Loucy (cell line): ENCODE measurements at regions not wholly inside any gene's neighbourhood (a gene's known extent, or its start where the extent isn't known, plus 50 kb on each side); places are given as distances from the start of the nearest gene placed in this dataset.

ENCODE experiments used
- H2AFZ ChIP-seq: fragments of 200-600 bp; sonication (generic); 2 replicates; pipeline ENCODE4 v1.6.0; 2016; ENCODE audit warnings: antibody characterized with exemption, mild to moderate bottlenecking, low read length, moderate library complexity
- H3F3A ChIP-seq: fragments of 200-600 bp; 2 replicates; pipeline ENCODE4 v1.6.0; 2016; ENCODE audit warnings: antibody characterized with exemption, low read depth, mild to moderate bottlenecking
- H3K27me3 ChIP-seq: fragments of 200-600 bp; sonication (generic); 2 replicates; pipeline ENCODE4 v1.6.1; 2014; ENCODE audit warnings: low read length, mild to moderate bottlenecking; ENCODE audit not compliant: insufficient read depth, poor library complexity, severe bottlenecking
- H3K36me3 ChIP-seq: fragments of 200-600 bp; sonication (generic); 2 replicates; pipeline ENCODE4 v1.6.1; 2016; ENCODE audit warnings: low read length; ENCODE audit not compliant: insufficient read depth
- H3K4me1 ChIP-seq: fragments of 200-600 bp; sonication (generic); 2 replicates; pipeline ENCODE4 v1.5.1; 2014; ENCODE audit warnings: low read length, mild to moderate bottlenecking; ENCODE audit not compliant: insufficient read depth, poor library complexity, severe bottlenecking
- H3K4me2 ChIP-seq: fragments of 200-600 bp; sonication (generic); 2 replicates; pipeline ENCODE4 v1.6.0; 2014; ENCODE audit warnings: antibody characterized with exemption, low read length, low read depth, mild to moderate bottlenecking; ENCODE audit not compliant: poor library complexity, severe bottlenecking
- H3K4me3 ChIP-seq: fragments of 200-600 bp; sonication (generic); 2 replicates; pipeline ENCODE4 v1.5.1; 2014; ENCODE audit warnings: low read length, mild to moderate bottlenecking, mixed read lengths; ENCODE audit not compliant: poor library complexity, severe bottlenecking
- H3K79me2 ChIP-seq: fragments of 200-600 bp; sonication (generic); 2 replicates; pipeline ENCODE4 v1.6.1; 2014; ENCODE audit warnings: low read length; ENCODE audit not compliant: insufficient read depth
- H3K9ac ChIP-seq: fragments of 200-600 bp; sonication (generic); 2 replicates; pipeline ENCODE4 v1.6.0; 2014; ENCODE audit warnings: mild to moderate bottlenecking, low read depth, low read length, moderate library complexity; ENCODE audit not compliant: poor library complexity, severe bottlenecking
- H3K9me2 ChIP-seq: fragments of 200-600 bp; sonication (generic); replicated peaks from 2 replicates; pipeline ENCODE4 v1.6.1; 2016; ENCODE audit warnings: low read depth, low read length, mixed read lengths
- H3K9me3 ChIP-seq: fragments of 200-600 bp; sonication (generic); 2 replicates; pipeline ENCODE4 v1.6.1; 2014; ENCODE audit warnings: mild to moderate bottlenecking, antibody characterized with exemption, low read length, low read depth; ENCODE audit not compliant: insufficient read depth
- H4K20me1 ChIP-seq: fragments of 200-600 bp; sonication (generic); 2 replicates; pipeline ENCODE4 v1.6.0; 2014; ENCODE audit warnings: antibody characterized with exemption, low read length, mild to moderate bottlenecking; ENCODE audit not compliant: insufficient read depth, poor library complexity, severe bottlenecking
- EZH2phosphoT487 ChIP-seq: fragments of 200-600 bp; IDR thresholded peaks from 2 replicates; pipeline ENCODE4 v1.6.1; 2018; ENCODE audit warnings: antibody characterized with exemption, mild to moderate bottlenecking, moderate library complexity, borderline replicate concordance
- TF ChIP-seq, protein P1 (sequence below): fragments of 200-600 bp; sonication (generic); conservative IDR thresholded peaks from 2 replicates; pipeline ENCODE4 v1.5.1; 2014; ENCODE audit warnings: mild to moderate bottlenecking, antibody characterized with exemption, low read length

DNA sequence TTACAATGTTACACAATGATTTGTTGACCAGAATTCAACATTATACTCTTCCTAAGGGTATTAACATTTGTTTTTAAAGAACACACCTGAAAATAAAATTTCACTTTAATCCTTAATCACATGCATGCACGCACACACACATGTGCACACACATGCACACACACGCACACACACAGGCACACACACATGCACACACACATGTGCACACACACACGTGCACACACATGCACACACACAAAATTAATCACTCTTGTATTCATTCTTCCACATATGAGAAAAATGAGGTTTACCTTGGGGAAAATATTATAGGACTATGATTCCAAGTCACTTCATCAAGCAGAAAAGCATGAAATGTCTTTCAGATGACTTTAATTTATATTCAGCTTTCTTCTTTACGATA is 331.8 kb upstream of the PLD5 start:
- no peaks in the 10 kb centered on the region for H4K20me1 ChIP-seq
- H3K4me1 ChIP-seq, result no peaks in the 10 kb centered on the region
- no peaks in the 10 kb centered on the region for H3K27me3 ChIP-seq
- H3K9ac ChIP-seq, result no peak overlapping the region
- H2AFZ ChIP-seq, result no peak overlapping the region
- no peak overlapping the region for H3K4me3 ChIP-seq
- no peak overlapping the region for H3K4me2 ChIP-seq
- H3K9me3 ChIP-seq, result 0 out of 2 replicates have a peak, but pooled peaks cover 4% of the 10 kb centered on the region
- no peaks in the 10 kb centered on the region for H3K79me2 ChIP-seq
- H3K36me3 ChIP-seq, result no peaks in the 10 kb centered on the region
- H3F3A ChIP-seq, result no peaks in the 10 kb centered on the region
- TF ChIP-seq, protein P1, sequence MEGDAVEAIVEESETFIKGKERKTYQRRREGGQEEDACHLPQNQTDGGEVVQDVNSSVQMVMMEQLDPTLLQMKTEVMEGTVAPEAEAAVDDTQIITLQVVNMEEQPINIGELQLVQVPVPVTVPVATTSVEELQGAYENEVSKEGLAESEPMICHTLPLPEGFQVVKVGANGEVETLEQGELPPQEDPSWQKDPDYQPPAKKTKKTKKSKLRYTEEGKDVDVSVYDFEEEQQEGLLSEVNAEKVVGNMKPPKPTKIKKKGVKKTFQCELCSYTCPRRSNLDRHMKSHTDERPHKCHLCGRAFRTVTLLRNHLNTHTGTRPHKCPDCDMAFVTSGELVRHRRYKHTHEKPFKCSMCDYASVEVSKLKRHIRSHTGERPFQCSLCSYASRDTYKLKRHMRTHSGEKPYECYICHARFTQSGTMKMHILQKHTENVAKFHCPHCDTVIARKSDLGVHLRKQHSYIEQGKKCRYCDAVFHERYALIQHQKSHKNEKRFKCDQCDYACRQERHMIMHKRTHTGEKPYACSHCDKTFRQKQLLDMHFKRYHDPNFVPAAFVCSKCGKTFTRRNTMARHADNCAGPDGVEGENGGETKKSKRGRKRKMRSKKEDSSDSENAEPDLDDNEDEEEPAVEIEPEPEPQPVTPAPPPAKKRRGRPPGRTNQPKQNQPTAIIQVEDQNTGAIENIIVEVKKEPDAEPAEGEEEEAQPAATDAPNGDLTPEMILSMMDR, result no peak
- H3K9me2 ChIP-seq, result no peaks in the 10 kb centered on the region

DNA sequence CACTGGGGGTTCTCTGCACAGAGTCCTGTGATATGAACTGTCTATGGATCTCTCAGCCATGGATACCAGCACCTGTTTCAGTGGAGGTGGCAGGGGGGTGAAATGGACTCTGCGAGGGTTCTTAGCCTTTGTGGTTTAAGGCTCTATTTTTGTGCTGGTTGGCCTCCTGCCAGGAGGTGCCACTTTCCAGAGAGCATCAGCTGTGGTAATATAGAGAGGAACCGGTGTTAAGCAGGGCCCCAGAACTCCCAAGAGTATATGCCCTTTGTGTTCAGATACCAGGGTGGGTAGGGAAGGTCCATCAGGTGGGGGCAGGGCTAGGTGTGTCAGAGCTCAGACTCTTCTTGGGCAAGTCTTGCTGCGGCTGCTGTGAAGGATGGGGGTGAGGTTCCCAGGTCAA is 330.0 kb upstream of the PLD5 start:
- H3K36me3 ChIP-seq, result no peaks in the 10 kb centered on the region
- H3K27me3 ChIP-seq, result no peaks in the 10 kb centered on the region
- no peak overlapping the region for H2AFZ ChIP-seq
- H3K79me2 ChIP-seq, result no peaks in the 10 kb centered on the region
- no peaks in the 10 kb centered on the region for H3K9me2 ChIP-seq
- H4K20me1 ChIP-seq, result no peaks in the 10 kb centered on the region
- TF ChIP-seq EZH2phosphoT487, result no peak
- TF ChIP-seq, protein P1, result no peak
- H3K4me2 ChIP-seq, result no peak overlapping the region
- no peak overlapping the region for H3K9ac ChIP-seq
- H3F3A ChIP-seq, result no peaks in the 10 kb centered on the region
- 0 out of 2 replicates have a peak, but pooled peaks cover 4% of the 10 kb centered on the region for H3K9me3 ChIP-seq
- no peaks in the 10 kb centered on the region for H3K4me1 ChIP-seq
- H3K4me3 ChIP-seq, result no peak overlapping the region

DNA sequence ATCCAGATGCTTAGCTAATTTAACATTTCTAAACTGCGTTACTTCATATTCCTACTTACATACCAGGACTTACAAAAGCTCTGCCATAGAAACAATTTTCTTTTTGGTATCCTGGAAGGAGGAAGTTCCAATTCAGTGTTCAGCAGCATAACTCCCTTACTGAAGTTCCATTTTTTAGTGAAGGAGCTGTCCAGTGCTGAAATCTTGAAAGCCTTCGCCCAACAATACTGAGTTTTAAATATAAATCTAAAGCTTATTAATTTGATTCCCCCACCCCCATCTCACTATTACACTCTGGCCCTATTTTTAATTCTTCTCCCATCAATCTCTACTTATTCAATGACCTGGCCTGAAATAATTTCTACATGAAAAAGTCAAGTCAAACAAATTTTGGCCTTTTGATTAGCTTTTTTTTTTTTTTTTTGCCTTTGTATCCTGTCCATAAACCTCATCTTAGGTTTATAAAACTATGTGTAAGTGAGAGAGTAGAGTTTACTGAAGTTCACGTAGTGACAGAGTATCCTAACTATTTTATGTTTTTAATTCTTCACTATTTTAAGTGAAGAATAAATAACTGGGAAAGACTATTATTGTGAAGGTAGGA is 323.0 kb upstream of the PLD5 start:
- TF ChIP-seq, protein P1, result no peak
- TF ChIP-seq EZH2phosphoT487, result no peak
- no peaks in the 10 kb centered on the region for H4K20me1 ChIP-seq
- no peaks in the 10 kb centered on the region for H3K79me2 ChIP-seq
- no peaks in the 10 kb centered on the region for H3K4me1 ChIP-seq
- H3K9me2 ChIP-seq, result no peaks in the 10 kb centered on the region
- H3K4me3 ChIP-seq, result no peak overlapping the region
- no peaks in the 10 kb centered on the region for H3F3A ChIP-seq
- H3K9ac ChIP-seq, result no peak overlapping the region
- no peak overlapping the region for H3K4me2 ChIP-seq
- no peaks in the 10 kb centered on the region for H3K9me3 ChIP-seq
- H3K36me3 ChIP-seq, result no peaks in the 10 kb centered on the region
- no peak overlapping the region for H2AFZ ChIP-seq
- H3K27me3 ChIP-seq, result no peaks in the 10 kb centered on the region
